ENCODE measurements at regions not wholly inside any gene's neighbourhood (a gene's known extent, or its start where the extent isn't known, plus 50 kb on each side); places are given as distances from the start of the nearest gene placed in this dataset.

DNA sequence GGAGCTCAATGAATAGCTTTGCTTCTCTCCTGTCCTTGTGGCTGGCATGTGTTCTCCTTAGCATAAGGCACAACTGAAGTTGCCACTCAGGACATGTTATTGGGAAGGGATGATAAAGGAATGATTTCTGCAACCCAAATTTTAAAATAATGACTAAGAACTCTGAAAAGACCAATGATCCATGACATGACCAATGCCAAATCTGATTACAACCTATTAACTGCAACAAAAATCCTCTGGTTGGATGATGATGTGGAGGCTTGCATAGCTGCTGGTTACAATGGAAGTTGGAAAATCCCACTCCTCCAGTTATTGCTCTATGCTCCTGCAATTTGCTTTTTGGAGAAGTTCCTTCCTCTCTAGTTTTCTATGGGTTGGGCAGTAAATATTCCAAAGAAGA, 63.4 kb upstream of the FBXL4 start:
- H3K4me3 Mint-ChIP-seq = no peak overlapping the region
- CTCF ChIA-PET = no interaction called here
- no peaks in the 10 kb centered on the region for H3K4me1 Mint-ChIP-seq
- no peaks in the 10 kb centered on the region for H3K36me3 Mint-ChIP-seq
- no peak overlapping the region for H3K27ac Mint-ChIP-seq
- DNase-seq = no peak
- peaks cover 4% of the 10 kb centered on the region for H3K27me3 Mint-ChIP-seq
- no peaks in the 10 kb centered on the region for H3K9me3 Mint-ChIP-seq

DNA sequence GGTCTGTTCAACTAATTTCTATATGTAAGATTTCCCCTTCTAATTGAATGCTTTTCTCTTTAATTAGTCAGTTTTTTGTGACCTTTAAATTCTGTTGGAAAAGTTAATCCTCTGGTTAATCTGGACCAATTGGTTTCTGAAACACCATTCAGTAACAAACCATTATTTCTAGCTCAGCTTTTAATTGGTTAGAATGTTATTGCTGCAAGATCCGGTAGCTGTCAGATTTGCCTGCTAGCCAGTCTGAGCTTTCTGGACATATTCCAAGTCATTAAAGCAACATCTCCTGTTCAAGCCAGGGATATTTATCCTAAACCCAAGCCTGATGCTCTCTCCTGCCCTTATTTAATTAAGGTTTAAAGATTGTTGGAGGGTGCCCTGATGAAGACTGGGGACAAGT, 55.1 kb upstream of the FBXL4 start:
- Mint-ChIP-seq H3K27me3 (peaks cover 3% of the 10 kb centered on the region), H3K27ac (no peak overlapping the region), H3K4me1 (no peaks in the 10 kb centered on the region), H3K9me3 (no peaks in the 10 kb centered on the region), H3K36me3 (no peaks in the 10 kb centered on the region), H3K4me3 (no peak overlapping the region)
- CTCF ChIA-PET = no interaction called here
- DNase-seq = no peak

DNA sequence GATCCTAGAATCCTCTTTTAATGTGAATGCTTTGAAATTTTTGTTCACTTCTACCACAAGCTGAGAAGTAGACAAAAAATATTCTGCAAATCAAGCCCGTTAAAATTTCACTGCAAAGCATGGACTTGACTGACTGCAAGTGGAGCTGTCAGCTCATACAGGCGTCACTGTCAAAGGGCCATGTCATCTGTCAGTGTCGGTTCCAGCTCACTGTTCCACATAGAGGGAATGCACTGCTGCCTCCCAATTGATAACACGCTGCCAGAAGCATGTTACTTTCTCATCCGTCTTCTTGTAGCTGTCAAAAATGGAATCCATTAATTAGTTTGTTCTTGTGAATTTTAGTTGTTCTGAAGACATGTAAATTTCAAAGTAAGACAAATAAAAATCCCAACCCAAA, 50.4 kb upstream of the FBXL4 start:
- Mint-ChIP-seq H3K36me3 (no peaks in the 10 kb centered on the region), H3K4me1 (no peaks in the 10 kb centered on the region), H3K4me3 (no peak overlapping the region), H3K27me3 (no peaks in the 10 kb centered on the region), H3K9me3 (no peaks in the 10 kb centered on the region), H3K27ac (no peak overlapping the region)
- CTCF ChIA-PET = no interaction called here
- DNase-seq = no peak
